Glomerular endothelial cell (primary cell): ENCODE measurements at regions not wholly inside any gene's neighbourhood (a gene's known extent, or its start where the extent isn't known, plus 50 kb on each side); places are given as distances from the start of the nearest gene placed in this dataset.
"Not testable (repeated sequence)": the region's sequence is repeated elsewhere in the genome, so short reads cannot be mapped to it uniquely, and the experiment has no call there.

Experiments
- DNase-seq: peaks from one replicate; pipeline ENCODE4 v3.0.0-alpha.2; 2011; ENCODE audit warnings: low read depth, low spot score; ENCODE audit errors: extremely low read depth

DNA sequence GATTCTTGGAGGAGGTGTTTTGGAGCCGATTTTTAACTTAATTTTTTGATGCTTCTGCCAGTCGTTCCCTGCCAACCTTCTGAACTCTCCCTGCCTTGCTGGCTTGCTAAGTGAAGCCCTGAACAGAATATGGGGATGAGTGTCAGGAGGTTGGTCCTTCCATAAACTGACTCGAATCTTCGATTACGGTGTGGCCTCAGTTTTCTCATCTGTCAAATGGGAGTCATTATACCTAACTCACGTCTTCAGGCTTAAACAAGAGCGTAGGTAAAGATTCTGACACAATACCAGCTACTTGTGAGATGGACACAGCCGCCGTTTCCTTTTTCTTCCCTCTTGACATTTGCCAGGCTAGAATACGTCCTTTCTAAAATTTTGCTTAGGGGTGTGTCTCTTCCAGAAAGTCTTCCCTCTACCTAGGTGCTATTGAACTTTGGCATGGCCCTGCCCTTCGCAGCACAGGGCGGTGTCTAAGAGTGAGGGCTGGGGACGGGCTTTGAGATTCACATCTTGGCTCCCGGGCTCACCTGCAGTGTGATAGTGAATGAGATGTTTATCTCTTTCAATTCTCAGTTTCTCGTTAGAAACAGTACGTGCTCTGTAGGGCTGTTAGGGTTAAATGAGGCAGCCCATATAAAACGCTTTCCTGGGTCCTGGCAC, 190.6 kb upstream of the SDK2 start:
- no peak for DNase-seq

DNA sequence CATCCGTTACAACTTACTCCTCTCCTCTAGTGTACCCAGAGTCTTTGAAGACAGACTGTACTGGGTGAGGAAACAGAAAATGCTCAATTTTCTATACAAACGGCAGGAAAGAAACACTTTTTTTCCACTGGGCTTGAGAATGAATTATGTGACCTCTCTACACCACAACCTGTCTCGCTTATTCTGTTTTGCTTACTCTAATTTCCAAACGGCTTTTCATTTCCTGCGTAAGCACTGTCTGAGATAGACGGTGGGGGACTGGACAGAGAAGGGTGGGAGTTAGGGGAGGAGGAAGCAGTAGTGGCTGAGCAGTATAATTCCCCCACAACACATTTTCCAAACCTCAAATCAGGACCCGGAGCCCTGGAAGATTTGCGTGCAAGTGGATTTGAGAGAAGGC, 191.4 kb upstream of the SDK2 start:
- DNase-seq: no peak

DNA sequence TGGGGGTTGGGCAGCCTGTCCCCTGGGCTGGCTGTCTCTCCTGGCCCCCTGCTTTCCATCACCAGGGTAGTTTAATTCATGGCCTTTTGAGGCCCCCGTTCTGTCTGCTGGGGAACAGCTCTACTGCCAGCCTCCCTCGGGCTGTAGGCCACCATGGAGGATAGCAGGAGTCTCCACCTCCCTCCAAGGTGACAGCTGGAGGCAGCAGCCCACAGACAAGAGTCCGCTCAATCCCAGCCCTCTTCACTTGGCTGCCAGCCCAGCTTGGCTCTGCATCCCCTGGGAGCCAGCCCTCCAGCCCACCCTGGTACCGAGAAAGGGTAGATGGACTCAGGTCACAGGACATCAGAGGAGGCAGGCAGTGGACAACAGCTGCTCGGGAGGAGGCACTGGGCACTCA, 194.6 kb upstream of the SDK2 start:
- DNase-seq: no peak

DNA sequence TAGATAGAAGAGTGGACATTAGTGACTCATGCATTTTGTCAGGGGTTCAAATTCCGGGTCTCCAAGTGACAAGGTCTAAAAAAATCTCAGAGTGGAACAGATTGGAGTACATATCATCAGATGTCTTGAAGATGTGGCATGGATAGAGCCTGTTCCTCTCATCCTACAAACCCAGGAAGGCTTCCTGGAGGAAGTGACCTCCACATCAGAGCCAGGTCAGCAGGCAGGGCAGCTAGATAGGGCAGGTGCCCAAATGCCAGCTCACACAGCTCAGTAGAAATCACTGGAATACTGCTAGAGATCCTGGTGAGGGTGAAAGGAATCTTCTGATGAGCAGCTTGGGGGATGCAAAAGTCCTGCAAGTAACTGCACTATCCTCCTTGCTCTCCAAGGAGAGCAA, 196.6 kb upstream of the SDK2 start:
- DNase-seq: no peak

DNA sequence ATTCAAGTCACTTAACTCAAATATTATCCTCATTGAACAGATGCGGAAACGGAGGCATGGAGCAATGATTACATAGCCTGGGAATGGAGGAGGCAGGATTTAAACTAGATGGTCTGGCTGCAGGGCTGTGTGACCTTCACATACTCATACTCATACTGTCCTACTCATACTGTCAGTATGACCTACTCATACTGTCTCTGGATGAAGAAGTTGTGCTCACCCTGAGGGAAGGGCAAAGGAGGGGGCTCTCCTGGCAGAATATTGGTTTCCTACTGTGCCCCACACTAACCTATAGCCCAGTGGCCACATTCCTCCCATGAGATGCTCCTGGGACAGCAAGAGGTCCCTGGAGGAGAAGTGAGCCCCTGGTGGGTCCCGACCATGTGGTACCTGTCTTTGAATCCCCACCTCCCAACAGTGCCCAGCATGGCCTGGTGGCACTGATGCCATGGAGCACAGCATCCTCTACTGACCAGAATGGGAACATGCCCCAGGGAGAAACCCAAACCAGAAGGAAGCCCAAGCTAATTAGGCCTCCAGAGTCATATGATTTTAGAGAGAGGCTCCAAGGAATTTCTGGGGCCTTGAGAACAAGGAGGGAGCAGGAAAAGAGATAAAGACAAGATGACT, 197.3 kb upstream of the SDK2 start:
- DNase-seq: no peak

DNA sequence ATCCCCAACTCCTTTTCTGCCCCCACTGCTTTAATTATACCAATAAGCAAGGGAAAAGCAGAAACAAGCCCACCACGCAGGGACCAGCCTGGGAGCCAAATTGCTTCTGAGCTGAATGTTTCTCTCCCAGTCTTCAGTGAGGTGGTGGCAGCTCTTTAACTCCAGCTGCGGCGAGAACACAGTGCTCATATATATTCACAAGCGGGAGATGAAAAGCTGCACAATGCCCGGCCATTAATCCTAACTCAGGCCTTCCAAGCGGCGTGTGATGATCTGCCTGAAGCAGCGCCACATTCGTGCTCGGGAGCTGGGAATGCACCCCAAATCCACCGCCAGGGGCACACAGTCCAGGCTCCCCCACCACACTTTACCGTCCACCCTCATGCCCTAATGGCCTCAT, 203.7 kb upstream of the SDK2 start:
- DNase-seq: no peak

DNA sequence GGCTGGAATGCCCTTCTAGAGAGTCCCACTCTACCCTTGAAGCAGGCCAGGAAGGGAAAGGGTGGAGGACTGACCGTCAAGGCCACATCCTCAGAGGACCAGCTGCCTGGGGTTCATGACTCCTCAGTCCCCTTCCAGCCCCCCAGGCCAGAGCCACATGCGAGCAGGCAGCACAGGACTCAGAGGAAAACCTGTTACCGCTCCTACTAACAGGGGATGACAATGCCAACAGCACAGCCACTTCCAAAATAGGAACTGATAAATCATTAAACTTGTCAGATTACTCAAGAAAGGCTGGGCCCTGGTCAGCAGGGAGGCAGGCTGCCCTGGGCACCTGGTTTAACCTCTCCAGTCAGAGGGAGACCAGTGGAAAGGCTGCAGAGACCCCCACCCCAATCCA, 206.2 kb upstream of the SDK2 start:
- DNase-seq: no peak

DNA sequence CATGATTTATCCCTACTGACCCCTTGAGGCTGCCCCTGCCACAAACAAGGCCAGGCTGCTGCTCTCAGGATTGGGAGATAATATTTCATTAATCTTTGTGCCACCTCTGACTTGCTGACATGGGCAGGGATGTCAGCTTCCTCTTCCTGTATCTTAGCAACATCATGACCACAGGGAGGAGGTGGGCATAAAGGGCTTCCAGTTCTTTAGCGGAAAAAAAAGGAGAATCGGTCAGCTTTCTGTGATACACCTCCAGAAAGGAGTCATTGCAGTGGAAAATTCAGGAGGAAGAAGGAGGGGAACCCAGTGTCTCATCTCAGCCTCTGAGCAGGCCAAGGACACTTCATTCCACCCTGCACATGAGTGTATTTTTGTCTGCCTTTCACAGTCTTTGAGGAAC, 206.8 kb upstream of the SDK2 start:
- DNase-seq: no peak

DNA sequence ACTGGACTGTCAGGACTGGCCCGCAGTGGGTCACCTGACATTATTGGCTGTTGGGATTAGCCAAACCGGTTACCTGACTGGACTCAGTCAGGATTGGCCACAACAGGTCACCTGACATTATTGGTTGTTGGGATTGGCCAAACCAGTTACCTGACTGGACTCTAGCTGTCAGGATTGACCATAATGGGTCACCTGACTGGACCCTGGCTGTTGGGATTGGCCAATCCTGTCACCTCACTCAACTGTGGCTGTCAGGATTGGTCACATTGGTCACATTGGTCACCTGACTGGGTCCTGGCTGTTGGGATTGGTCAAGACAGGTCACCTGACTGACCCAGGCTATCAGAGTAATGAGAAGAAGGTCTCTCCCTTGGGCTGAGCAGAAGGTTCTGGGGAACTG, 207.7 kb upstream of the SDK2 start:
- no peak for DNase-seq

DNA sequence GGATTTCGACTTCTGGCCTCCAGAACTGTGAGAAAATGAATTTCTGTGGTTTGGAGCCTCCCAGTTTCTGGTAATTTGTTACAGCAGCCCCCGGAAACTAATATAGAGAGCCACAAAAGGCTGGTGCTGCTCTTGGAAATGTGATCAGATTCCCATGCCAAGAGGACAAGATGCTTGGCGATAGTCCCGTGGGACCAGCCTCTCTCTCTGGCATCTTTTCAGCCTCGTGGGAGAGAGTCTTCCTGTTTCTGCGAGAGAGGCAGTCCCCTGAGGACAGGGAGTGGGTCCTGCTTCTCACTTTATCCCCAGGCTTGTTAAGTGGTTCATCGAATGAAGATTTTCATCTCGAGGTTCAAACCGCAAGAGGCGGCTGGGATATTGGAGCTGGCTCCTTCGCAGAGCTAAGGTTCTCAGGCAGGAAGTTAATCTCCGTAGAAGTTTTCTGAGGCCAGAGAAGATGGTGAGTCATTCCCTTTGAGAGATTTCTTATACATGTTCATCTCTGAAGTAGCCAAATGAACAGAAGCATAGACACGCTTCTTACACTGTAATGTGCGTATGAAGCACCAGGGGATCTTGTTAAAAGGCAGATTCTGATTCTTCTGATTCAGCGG, 211.6 kb upstream of the SDK2 start:
- no peak for DNase-seq

DNA sequence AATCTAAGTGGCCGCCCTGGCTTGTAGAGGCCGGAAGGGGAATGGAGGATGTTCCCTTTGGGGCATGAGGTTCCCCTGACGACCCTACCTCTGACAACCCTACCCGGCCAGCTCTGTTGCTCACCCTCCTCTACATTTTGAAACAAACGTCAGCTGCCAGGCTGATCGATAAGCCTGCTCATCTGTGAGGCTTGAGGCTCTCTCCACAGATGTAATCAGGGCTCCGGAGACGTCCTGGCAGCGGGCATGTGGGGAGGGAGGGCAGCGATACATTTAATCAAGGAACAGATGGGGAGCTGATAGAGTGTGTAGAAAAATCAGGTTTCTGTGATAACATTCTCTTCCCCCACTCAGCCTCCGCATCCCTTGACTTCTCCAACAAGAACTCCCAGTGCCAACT, 212.3 kb upstream of the SDK2 start:
- no peak for DNase-seq

DNA sequence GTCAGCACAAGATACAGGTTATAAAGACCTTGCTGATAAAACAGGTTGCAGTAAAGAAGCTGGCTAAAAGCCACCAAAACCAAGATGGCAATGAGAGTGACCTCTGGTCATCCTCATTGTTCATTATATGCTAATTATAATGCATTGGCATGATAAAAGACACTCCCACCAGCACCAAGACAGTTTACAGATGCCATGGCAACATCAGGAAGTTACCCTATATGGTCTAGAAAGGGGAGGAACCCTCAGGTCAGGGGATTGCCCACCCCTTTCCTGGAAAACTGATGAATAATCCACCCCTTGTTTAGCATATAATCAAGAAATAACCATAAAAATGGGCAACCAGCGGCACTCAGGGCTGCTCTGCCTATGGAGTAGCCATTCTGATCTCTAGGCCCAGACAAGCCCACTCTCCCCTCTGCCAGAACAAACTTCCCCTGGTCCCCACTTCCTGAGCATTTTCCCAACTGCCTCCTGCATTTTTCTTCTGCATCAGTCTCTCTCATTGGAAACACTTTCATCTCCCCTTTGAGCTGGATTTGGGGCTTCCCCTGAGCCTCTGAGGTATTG, 215.3 kb upstream of the SDK2 start:
- not testable (repeated sequence) for DNase-seq

DNA sequence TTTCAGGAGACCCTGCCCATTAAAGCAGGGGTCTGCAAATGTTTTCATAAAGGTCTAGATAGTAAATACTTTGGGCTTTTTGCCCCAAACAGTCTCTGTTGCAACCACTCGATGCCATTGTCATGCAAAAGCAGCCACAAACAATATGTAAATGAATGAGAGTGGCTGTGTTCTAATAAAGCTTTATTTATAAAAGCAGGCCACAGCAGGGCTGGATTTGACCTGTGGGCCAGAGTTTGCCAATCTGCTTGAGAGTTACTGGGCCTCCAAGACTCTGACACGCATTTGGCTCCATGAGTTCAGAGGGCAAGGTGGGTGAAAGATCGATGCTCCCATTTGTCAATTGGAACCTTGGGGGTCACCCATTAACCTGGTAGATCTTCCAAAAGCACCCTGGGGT, 217.3 kb upstream of the SDK2 start:
- DNase-seq: no peak

DNA sequence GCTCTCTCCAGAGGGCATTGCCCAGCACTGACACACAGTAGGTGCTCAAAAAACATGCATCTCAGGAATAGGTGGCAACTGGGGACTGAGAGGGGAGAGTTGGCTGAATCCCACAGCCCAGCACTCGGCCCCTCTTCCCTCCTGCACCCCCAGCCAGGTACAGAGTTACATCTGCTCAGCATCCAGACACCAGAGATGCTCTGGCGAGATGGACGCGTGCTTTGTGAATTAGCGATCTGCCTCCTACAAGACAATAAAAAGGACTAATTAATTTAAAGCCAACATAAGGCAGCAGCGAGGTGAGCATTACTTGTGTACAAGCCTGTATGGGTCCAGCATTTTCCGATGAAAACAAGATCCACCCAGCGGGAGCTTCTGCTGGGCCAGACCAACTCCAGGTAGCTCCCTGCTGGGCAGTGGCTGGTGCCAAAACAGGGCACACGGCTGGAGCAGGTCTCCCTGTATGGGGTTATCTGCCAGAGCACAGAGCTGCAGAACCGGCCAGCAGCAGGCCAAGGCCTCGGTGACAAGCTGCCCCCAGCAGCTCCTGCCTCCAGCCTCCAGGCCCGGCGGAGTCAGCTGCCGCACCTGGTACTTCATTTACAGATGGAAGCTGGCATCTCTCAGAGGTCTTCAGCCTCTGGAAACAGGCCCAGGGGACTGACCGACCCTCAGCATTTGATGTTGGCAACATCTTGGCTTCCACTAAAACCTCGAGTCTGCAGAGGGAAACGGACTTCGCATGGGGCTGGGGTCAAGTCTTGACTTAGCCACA, 219.7 kb upstream of the SDK2 start:
- DNase-seq: no peak

DNA sequence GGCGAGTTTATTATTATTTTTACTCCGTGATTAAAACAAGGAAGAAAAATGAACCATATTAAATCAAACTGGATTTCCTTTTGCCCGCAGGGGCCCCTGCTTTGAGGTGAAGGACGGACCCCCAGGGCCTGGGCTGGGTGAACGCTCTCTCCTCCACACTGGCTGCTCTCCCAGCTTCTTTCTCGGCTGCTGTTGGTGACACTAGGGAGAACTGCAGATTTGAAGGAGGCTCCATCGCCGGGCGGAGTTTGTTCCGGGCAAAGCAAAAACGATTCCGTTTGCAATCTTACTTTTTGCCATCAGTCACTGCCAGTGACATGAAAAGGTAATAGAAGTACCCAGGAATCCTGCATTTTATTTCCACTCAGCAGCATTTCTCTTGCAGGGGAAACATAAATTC, 221.6 kb upstream of the SDK2 start:
- DNase-seq: no peak

DNA sequence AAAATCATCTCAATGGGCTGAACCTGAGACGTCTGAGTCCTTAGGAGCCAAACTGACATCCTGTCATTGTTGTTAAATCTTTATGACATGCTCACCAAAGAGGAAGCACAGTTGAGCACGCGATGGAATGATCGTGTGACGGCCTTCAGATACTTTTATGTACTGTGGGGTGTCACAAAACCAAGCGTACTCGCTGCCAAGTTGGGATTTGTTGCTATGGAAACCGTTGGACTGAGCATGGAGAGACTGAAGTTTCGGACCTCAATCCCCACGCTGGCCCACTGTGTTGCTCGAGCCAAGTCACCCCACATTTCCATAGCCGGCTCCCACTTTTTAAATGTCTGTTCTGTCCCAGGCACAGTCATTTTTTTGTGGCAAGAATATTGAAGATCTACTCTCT, 222.8 kb upstream of the SDK2 start:
- no peak for DNase-seq

DNA sequence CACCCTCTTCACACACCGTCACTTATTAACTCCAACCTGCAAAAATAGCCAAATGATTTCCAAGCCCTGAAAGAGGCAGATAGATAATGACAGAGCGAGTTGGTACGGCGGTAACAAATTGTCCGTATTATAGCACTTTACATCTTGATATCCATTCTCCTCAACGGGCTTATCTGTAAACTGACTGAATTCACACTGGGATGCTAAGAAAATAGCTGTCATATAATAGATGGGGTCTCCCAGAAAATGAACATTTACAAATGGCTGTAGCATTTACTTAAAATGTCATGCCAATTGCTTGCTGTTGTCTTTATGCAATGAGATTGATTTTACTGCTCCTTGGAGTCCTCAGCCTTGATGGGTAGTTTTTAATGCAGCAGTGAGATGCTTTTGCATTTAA, 225.8 kb upstream of the SDK2 start:
- DNase-seq: no peak

DNA sequence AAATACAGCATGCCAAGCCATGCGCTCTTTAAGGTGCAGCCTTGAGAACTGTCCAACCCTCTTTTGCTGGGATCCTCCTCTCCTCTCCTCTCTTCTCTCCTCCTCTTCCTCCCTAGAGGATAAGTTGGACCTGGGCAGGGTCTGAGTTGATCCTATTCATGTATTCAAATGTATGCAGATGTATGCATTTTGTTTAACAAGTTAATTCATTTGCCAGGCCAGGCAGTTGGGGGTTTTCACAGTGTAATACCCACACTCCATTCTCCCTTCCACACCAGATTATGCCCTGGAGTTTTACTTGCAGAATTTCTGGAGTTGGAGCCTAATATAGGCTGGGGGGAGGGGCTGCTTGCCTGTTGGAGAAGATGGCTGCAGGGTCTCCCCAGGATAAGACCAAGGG, 226.2 kb upstream of the SDK2 start:
- no peak for DNase-seq

DNA sequence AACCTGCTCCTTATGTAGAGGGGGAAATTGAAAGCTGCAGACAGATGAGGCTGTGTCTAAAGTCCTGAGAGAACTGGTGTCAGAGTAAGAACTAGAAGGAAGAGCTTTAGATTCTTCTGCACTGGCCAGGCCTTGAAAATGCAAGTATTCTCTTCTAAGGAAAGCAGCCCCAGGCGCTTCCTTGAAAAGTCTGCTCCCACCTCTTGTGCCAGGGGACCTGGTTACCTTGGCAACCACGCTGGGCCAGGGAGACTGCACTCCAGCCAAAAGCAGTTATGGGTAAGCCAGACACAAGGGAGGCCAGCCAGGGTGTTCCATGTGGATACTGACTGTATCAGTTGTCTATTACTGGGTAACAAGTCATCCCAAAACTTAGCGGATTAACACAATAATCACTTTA, 228.6 kb upstream of the SDK2 start:
- DNase-seq: no peak

DNA sequence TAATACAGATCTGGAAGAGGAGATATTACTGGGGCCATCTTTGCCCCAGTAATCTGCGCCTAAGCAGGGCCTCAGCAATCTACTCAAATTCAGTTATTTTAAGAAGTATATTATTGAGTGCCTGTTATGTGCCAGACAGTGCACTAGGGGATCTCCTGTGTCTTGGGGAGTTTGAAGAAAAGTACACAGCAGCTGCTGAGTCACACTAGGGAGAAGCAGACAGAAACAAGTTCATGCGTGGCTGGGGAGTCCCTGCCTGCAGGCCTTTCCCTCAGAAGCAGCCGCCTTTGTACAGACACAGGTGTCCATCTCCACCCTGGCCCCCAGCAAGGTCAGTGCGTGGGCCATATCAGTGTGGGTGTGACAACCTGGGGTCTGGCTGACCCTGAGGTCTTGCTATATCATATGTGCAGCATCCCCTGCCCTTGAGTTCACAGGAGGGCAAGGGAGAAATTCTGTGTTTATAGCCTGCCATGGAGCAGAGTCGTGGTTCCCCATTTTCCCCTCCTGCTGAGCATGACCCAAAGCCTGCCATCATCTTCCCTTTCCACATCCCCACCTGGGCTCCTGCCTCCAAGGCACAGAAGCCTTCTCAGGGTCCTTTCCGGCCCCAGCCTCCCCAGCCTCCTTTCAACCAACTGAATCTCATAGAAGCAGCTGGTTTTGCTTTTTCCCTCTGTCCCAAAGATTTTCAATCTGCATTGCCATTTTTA, 229.9 kb upstream of the SDK2 start:
- DNase-seq: no peak

DNA sequence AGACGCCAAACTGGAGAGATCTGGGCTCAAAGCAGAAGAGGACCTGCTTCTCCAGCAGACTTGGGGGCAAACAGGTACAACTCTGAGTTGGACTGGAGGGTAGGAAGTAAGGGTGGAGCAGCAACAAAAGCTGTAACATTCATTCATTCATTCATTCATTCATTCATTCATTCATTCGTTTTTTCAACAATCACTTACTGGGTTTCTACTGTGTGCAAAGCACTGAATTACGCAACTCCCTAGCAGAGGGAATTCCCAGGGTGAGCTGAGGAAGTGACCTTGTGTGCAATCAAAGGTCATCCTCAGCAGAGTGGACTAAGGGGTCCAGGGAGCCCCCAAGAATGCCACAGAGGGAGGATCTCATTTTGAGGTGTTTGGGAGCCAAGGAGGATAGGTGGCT, 231.1 kb upstream of the SDK2 start:
- no peak for DNase-seq
